Endometrial microvascular endothelial cells (primary cell): ENCODE measurements at regions not wholly inside any gene's neighbourhood (a gene's known extent, or its start where the extent isn't known, plus 50 kb on each side); places are given as distances from the start of the nearest gene placed in this dataset.

ENCODE experiments used
- in situ Hi-C: cut with HindIII; loops from 2 replicates; pipeline ENCODE4 v1.10.0; 2017; ENCODE audit warnings: low sequenced_read_pairs, low pct_unique_long_range_greater_than_20kb; ENCODE audit errors: inconsistent ontology term

DNA sequence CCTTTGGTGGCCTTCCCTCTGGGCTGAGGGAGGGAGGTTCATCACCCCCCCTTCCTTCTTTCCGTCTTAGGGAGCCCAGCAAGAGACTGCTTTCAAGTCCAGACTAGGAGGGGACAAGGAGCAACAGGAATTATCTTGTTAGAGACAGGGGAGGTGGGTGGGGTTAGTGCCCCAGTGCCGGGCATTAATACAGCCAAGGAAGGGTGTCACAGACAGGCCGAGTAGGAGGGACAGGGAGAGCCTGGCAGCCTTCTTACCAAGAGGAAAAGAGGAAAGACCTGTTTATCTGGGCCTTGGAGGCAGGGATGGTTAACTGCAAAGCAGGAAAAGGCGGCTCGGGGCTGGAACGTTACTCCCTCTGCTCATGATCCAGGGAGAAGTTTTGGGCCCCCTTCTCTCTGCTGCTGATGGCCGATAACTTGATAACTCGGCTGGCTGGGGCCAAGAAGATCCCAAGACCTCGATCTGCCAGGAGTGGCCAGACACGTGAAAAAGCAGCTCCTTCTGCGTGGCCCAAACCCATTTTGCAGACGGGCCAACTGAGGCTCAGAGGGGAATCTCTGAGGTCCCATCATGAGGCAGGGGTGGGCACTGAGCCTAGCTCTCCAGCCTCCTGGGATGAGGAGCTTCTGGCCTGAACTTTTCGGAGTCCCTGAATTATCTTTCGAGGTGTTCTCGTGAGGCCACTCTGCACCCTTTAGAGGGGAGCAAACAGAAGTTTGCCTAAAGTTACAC is 79.3 kb downstream of the PTPRS start:
- in situ Hi-C loops, result no loop called here

GRCh38 chr19:5260381-5260967 is 80.1 kb downstream of the PTPRS start:
- in situ Hi-C loops, result no loop called here

DNA sequence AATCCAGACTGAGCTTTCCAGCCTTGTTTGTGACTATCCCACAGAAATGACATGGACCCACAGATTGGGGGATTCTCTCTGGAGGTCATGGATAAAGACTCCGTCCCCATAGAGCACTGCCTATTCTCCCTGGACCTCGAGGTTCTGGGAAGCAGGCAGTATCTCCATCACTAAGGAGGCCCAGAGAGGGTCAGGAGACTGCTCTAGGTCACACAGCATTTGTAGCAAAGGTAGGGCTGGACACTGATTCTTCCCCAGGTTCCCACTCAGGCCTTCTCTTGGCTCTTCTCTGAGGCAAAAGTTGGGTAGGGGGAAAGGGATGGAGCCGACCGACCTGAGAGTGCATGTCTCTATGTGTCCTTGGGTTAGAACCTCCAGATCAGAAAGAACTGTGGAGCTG is 80.9 kb downstream of the PTPRS start:
- in situ Hi-C loops, result loop anchor here (10.0 kb wide), 1 partner anchor 55 kb away; no protein-coding TSS in a partner anchor

DNA sequence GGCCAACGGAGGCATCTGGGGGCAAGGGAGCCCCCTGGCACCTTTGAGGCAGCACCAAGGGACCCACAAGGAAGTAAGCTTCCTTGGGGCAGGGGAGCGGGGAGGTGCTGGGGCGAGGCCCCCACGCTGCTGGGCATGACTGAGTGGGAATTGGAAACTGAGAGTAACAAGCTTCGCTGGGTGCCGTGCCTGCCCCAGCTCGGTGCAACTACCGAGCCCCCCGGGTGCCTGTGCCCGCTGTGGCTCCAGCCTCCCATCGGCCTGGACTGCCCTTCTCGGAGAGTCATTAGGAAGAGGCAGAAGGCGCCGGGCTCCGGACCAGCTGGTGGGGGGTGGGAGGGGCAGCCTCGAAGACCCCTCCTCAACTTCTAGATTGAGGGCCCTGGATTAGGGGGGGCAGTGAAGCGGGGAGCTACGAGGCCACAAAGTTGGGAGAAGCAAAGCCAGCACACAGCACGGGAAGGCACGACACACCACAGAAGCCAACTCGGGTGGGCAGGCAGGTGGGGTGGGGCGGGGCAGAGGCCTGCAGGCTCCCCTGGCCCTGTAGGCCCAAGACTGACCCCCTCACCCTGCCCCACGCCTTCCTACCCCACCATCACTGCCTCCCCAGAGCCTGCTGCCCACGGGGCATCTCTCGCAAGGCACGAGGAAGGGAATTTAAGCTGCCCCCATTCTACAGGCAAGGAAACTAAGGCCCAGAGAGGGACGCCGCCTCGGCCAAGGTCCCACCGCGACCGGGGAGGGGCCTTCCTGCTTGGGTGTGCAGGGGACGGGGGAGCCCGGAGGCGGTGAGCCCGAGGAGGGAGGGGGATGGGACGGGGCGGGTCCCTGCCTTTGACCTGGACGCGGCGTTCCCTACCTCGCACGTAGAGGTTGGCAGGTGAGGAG is 83.2 kb downstream of the PTPRS start:
- in situ Hi-C loops, result loop anchor here (10.0 kb wide), 1 partner anchor 57 kb away; no protein-coding TSS in a partner anchor

DNA sequence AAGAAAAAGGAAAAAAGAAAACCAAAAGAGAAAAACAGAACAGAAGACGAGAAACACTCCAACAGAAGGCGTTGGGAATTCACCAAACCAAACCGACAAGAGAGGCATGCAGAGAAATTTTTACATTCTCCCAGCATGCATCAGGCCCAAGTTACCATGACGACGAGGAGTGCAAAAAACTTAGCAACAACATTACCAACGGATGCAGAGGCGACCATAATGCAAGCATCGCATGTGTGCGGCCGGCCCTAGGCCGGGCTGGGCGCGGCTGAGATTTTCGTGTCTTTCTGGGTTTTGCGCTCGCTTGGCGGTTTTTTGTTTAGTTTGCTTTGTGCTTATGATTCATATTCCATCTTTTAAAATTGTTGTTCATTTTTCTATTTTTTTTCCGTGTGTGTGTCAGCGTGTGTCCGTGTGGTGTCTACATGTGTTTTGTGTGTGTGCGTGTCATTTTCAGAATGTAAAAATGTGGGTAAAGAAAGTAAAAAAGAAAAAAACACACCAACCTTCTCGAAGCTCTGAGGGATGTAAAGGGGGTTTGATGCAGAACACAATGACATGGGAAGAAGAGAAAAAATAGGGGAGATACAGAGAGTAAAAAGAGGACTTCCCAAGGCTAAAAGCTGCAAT is 84.9 kb downstream of the PTPRS start:
- in situ Hi-C loops, result loop anchor here (10.0 kb wide), 1 partner anchor 59 kb away; no protein-coding TSS in a partner anchor

GRCh38 chr19:5254944-5255343 is 85.7 kb downstream of the PTPRS start:
- in situ Hi-C loops, result loop anchor here (10.0 kb wide), 1 partner anchor 60 kb away; no protein-coding TSS in a partner anchor

GRCh38 chr19:5254543-5254942 is 86.1 kb downstream of the PTPRS start:
- in situ Hi-C loops, result loop anchor here (10.0 kb wide), 1 partner anchor 60 kb away; no protein-coding TSS in a partner anchor

- in situ Hi-C loops, result loop anchor here (10.0 kb wide), 1 partner anchor 61 kb away; no protein-coding TSS in a partner anchor
Measured at GRCh38 chr19:5253406-5254110, 87.1 kb downstream of the PTPRS start.

DNA sequence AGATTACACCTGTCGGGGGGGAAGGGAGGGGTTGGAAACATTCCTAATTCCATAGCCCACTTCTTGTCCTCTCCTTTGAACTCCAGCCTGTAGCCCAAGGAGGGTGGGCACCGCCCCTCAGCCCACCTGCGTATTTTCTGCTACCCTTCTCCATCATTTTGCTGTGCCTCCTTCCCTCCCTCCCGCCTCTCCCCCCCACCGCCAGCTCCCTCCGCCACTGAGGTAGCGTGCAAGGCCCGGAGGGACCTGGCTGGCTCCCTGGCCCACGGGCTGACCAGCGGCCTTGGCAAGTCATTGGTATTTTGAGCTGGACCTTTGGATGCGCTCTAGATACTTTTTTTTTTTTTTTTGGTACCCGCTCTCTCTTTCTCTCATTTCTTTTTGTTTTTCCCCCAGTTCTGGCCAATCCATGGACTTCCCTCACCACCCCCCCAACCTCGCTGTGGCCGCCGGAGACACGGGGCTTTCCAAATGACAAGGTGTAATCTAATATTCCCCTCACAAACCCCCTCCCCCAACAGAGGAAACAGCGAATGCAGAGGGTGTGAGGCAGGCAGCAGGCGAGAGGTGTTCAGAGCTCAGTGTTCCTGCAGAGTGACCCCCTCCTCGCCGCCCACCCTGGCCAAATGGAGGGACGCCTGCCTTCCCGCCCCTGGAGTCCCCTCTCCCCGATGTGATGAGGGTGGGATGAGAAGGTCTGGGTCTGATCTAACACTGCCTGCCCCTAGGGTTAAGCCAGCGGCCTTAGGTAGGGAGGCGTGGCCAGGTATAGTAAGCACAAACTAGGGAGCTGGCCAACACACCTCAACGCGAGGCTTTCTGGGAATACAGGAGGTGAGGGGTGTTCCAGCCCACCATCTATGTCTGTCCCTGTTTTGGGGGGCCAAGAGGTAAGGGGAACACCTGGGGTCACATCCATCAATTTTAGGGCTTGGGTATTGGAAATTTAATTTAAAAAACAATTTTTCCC is 89.2 kb downstream of the PTPRS start:
- in situ Hi-C loops, result loop anchor here (10.0 kb wide), 1 partner anchor 63 kb away; no protein-coding TSS in a partner anchor

DNA sequence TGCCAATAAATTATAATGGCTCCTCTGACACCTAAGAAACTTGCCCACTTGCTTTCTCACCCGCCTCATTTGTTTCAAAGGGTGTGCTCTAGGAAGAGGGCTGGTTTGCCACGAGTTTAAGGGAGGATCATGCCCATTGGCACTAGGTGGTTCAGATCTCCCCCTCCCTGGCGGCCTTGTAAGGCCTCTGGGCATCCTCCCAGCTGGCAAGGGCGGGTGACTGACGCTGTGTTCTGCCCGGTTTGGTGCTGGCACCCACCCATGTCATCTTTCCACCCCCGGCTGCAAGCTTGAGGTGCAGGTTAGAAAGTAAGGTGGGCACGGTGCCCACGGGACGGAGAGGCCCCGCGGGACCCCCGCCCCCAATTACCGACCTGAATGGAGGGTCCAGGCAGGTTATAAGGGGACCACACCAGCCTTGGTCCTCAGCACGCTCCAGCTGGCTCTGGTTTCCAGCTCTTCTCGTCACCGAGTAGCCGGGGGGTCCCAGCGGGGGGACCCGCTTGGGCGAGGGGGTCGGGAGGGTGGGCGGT is 90.4 kb downstream of the PTPRS start:
- in situ Hi-C loops, result loop anchor here (10.0 kb wide), 1 partner anchor 65 kb away; no protein-coding TSS in a partner anchor

DNA sequence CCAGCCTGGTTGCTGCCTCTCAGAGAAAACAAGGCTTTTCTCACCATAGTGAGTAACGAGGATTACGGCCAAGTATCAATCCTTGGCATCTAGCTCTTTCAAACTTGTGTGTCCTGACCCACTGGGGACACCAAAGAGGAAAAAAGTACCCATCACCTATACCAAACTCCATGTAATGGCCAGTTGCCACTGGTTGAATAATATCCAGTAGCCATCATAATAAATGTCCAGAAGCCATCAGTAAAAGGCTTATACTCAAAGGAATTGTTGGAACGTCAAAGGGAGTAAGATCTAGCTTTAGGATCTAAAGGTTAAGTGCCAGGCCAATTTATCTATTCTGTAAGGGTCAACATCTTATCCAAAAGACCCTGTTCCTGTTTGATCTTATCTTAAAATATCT is 91.1 kb downstream of the PTPRS start:
- in situ Hi-C loops, result no loop called here

- in situ Hi-C loops, result no loop called here
Measured at GRCh38 chr19:5247957-5248705, 92.5 kb downstream of the PTPRS start.

DNA sequence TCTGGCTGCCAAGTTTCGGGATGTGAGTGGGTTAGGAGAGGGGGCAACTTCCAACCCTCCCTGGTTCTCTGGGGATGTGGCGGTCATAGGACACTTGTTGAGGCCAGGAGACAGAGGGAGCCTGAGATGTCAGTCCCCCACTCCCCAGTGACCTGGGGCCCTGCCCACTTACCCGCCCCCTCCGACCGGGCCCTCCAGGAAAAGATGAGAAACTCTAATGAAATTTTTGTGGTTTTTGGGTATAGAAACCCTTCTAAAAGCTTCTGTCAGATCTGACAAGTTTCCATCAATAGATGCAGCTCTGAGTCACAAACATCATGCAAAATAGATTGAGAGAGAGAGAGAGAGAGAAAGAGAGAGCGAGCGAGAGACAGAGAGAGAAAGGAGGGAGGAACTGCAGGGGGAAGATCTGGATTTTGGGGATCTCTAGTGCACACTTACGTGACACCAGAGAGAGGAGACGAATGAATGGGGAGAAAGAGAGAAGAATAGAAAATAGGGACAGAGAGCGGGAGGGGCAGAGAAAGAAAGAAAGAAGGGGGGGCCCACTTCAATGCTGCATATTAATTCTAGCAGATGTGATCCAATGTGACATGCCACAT is 94.0 kb downstream of the PTPRS start:
- in situ Hi-C loops, result no loop called here

GRCh38 chr19:5245631-5246553 is 94.7 kb downstream of the PTPRS start:
- in situ Hi-C loops, result no loop called here

DNA sequence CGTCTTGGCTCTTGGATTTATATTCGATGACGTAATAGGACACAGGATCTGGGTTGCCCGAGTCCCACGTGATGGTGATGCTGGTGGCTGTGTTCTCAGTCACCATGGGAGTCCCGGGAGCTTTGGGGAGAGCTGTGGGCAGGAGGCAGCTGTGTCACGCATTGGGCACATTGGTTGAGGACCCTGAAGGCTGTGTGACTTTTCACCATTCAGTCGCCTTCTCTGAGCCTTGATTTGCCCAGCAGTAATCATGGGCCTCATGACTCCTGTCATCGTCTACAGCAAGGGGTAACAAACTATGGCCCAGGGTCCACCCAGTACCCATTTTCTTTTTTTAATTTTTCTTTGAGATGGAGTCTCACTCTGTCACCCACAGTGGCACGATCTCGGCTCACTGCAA is 96.3 kb downstream of the PTPRS start:
- in situ Hi-C loops, result no loop called here
